ENCODE measurements at regions not wholly inside any gene's neighbourhood (a gene's known extent, or its start where the extent isn't known, plus 50 kb on each side); places are given as distances from the start of the nearest gene placed in this dataset.

GRCh38 chr4:96389770-96390169, 549.9 kb downstream of the PDHA2 start:
- BruUV-seq (replicated peaks) = no TSS peak
- ATAC-seq = no peak
- CTCF ChIA-PET = no interaction called here

GRCh38 chr4:96390404-96390803, 550.5 kb downstream of the PDHA2 start:
- DNase-seq (ENCODE audit: low read depth, low spot score) = no peak
- CTCF ChIA-PET = no interaction called here
- H3K4me1 ChIP-seq (ENCODE audit: control insufficient read depth, insufficient read depth, low read length) = no peaks in the 10 kb centered on the region

More at GRCh38 chr4:96389770-96390169, 549.9 kb downstream of the PDHA2 start:
- DNase-seq (ENCODE audit: low read depth, low spot score) = no peak
- POLR2A ChIA-PET = no interaction called here
- H3K27ac ChIP-seq (ENCODE audit: low read length) = no peak overlapping the region
- in situ Hi-C loops (cut with HindIII; ENCODE audit: low pct_unique_long_range_greater_than_20kb, low sequenced_read_pairs) = no loop called here
- no peaks in the 10 kb centered on the region for H3K36me3 ChIP-seq (ENCODE audit: control insufficient read depth, insufficient read depth, low read length)
- H3K4me3 ChIP-seq (ENCODE audit: low read depth in 2 of 2, low read length in 2 of 2) = no peak overlapping the region
- TF ChIP-seq POLR2AphosphoS5 (IDR thresholded peaks at IDR 0.05; ENCODE audit: low read depth, low read length) (no peak), SIN3A (IDR thresholded peaks at IDR 0.05; ENCODE audit: borderline replicate concordance, insufficient read depth, low read depth, low read length) (no peak), REST (IDR thresholded peaks at IDR 0.05; ENCODE audit: insufficient read depth in 1 of 2, low read depth in 2 of 2, low read length in 1 of 2) (no peak), CTCF (IDR thresholded peaks at IDR 0.05) (no peak), TCF7L2 (IDR thresholded peaks at IDR 0.05; ENCODE audit: low read depth, low read length) (no peak)
- H3K9me3 ChIP-seq (ENCODE audit: control insufficient read depth, insufficient read depth, low read depth, low read length) = no peaks in the 10 kb centered on the region
- H3K27me3 ChIP-seq (ENCODE audit: control insufficient read depth, insufficient read depth, low read length) = no peaks in the 10 kb centered on the region
- intact Hi-C loops (cut with micrococcal nuclease; ENCODE audit: unreplicated experiment) = no loop called here
- H3K4me1 ChIP-seq (ENCODE audit: control insufficient read depth, insufficient read depth, low read length) = no peaks in the 10 kb centered on the region

More at GRCh38 chr4:96390404-96390803, 550.5 kb downstream of the PDHA2 start:
- no peak overlapping the region for H3K4me3 ChIP-seq (ENCODE audit: low read depth in 2 of 2, low read length in 2 of 2)
- POLR2A ChIA-PET = no interaction called here
- H3K27me3 ChIP-seq (ENCODE audit: control insufficient read depth, insufficient read depth, low read length) = no peaks in the 10 kb centered on the region
- in situ Hi-C loops (cut with HindIII; ENCODE audit: low pct_unique_long_range_greater_than_20kb, low sequenced_read_pairs) = no loop called here
- TF ChIP-seq POLR2AphosphoS5 (IDR thresholded peaks at IDR 0.05; ENCODE audit: low read depth, low read length) (no peak), REST (IDR thresholded peaks at IDR 0.05; ENCODE audit: insufficient read depth in 1 of 2, low read depth in 2 of 2, low read length in 1 of 2) (no peak), SIN3A (IDR thresholded peaks at IDR 0.05; ENCODE audit: borderline replicate concordance, insufficient read depth, low read depth, low read length) (no peak), CTCF (IDR thresholded peaks at IDR 0.05) (no peak), TCF7L2 (IDR thresholded peaks at IDR 0.05; ENCODE audit: low read depth, low read length) (no peak)
- no peaks in the 10 kb centered on the region for H3K36me3 ChIP-seq (ENCODE audit: control insufficient read depth, insufficient read depth, low read length)
- intact Hi-C loops (cut with micrococcal nuclease; ENCODE audit: unreplicated experiment) = no loop called here
- BruUV-seq (replicated peaks) = no TSS peak
- no peaks in the 10 kb centered on the region for H3K9me3 ChIP-seq (ENCODE audit: control insufficient read depth, insufficient read depth, low read depth, low read length)
- no peak for ATAC-seq
- no peak overlapping the region for H3K27ac ChIP-seq (ENCODE audit: low read length)

Measured in Panc1 (cell line).